GM12891 (cell line): ENCODE measurements at regions not wholly inside any gene's neighbourhood (a gene's known extent, or its start where the extent isn't known, plus 50 kb on each side); places are given as distances from the start of the nearest gene placed in this dataset.

Experiments
- PAX5 ChIP-seq: IDR thresholded peaks from 2 replicates; pipeline ENCODE4 v1.6.1; 2011; ENCODE audit warnings: low read length, moderate library complexity, mild to moderate bottlenecking; ENCODE audit not compliant: insufficient read depth, severe bottlenecking
- POLR2A ChIP-seq: IDR thresholded peaks from 2 replicates; pipeline ENCODE4 v1.6.1; 2011; ENCODE audit warnings: low read depth, low read length, control low read depth
- POLR2AphosphoS5 ChIP-seq: IDR thresholded peaks from 2 replicates; pipeline ENCODE4 v1.6.1; 2011; ENCODE audit warnings: low read depth, low read length, control low read depth

DNA sequence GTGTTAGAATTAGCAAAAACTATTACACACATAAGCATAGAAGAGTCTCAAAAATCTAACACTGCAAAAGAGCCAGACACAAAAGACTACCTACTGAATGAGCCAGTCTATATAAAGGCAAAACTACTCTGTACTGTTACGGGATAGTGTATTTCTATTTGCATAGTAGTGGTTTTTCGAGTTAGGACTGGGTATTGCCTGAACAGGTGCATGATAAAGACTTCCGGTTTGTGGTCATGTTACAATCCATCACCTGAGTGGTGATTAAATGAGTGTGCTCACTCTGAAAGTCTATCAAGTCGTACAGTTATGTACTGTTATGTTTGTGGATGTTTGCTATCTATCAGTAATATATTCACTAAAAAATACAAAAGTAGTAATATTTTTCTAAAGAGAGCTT, 523.3 kb upstream of the SYT4 start:
- TF ChIP-seq POLR2AphosphoS5 (no peak), POLR2A (no peak), PAX5 (no peak)
